ENCODE measurements at regions not wholly inside any gene's neighbourhood (a gene's known extent, or its start where the extent isn't known, plus 50 kb on each side); places are given as distances from the start of the nearest gene placed in this dataset.

DNA sequence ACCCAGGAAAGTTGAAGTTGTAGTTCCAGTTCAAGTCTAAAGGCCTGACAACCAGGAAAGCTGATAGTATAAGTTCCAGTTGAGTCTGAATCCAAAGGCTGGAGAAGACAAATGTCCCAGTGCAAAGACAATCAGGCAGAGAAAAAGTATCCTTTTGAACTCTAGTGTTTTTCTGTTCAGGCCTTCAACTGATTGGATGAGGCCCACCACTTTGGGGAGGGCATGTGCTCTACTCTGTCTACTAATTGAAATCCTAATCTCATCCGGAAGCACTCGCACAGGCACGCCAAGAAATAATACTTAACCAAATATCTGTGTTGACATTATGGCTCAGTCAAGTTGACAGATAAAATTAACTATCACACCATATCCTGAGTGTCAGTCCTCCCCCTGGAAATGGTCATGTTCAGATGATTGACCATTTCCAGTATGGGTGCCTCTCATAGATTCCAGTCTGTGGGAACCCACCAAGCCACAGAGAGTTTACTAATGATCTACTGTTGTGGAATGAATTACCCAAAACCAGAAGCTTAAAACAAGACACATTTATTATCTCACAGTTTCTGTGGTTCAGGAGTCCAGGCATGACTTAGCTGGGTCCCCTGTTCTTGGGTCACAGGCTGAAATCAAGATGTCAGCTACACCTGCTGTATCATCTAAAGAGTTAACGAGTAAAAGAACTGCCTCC is 296.3 kb upstream of the ZP4 start:
- DNase-seq (ENCODE audit: low read depth) = no peak

DNA sequence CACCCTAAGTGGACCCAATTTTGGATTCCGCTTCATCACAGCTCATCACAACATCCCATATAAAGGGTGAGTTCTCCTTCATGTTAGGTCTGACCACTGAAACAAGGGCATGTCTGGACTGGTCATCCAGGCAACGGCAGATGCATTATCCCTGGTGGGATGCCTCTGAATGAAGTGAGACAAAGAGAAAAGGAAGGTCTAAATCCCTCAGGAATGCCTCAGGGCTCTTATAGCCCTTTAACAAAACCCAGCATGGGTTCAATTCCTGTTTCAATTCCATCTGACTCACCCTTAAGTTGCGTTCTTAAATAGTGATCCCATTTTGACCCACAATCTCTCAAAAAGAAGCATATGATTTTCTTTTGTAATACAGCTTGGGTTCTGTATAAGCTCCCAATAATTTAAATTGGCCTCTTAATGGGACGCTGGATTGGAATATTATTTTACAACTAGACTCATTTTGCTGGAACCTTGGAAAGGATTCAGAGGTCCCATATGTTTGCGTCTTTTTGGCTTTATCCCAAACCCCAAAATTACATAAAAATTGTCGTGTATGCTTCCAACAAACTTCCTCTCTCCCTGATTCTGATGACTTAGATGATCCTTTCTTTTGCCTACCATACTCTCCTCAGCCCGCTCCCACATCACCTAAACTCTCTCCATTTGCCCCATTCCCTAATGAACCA is 287.4 kb upstream of the ZP4 start:
- no peak for DNase-seq (ENCODE audit: low read depth)

- no peak for DNase-seq (ENCODE audit: low read depth)
Observed at GRCh38 chr1:238177351-238177750, 286.6 kb upstream of the ZP4 start.

DNA sequence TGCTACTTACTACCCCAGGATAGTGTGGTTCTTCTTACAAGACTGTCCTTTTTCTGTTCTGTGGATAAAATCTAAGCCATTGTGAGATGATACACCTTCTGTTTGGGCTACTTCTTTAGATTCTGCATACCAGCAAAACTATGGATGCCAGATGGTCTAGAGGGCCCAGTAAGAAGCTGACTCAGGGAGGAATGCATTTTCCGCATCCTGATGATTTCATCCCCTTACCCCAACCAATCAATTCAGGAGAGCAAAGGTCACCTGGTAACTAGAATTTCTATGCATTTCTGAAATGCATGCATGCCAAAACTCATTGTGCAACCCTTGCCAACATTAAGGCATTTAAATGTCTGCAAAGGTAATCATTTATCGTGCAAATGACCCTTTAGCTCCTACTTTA is 285.7 kb upstream of the ZP4 start:
- no peak for DNase-seq (ENCODE audit: low read depth)

DNA sequence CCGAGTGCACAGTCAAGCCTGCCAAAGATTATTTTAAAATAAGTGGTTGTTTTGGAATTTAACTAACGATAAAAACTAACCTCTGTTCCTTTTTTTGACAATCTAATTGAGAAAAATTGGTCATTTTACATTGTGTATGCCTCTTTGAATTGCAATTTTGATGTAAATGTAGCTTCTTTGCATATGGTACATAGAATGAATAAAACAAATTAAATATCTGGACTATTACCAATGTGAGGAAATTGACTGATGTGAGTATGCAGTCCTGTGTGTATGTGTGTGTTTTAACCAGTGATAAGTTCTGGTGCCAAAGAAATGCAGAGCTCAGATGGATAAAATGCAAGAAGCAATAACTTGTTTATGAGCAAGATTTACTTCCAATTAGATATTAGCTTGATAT is 281.3 kb upstream of the ZP4 start:
- no peak for DNase-seq (ENCODE audit: low read depth)

DNA sequence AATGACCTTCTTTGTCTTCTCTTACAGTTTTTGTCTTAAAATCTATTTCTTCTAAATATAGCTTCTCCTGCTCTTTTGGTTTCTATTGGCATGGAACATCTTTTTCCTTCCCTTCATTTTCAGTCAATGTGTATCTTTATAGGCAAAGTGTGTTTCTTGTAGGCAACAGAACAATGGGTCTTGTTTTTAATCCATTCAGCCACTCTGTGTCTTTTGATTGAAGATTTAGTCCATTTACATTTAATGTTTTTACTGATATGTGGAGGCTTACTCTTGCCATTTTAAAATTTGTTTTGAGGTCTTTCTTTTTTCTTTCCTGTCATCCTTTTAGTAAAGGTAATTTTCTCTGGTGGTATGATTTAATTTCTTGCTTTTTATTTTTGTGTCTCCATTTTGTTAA is 271.2 kb upstream of the ZP4 start:
- DNase-seq (ENCODE audit: low read depth) = no peak

- no peak for DNase-seq (ENCODE audit: low read depth)
Observed at GRCh38 chr1:238153939-238154338, 263.2 kb upstream of the ZP4 start.

- DNase-seq (ENCODE audit: low read depth) = no peak
Observed at GRCh38 chr1:238153253-238153652, 262.5 kb upstream of the ZP4 start.

DNA sequence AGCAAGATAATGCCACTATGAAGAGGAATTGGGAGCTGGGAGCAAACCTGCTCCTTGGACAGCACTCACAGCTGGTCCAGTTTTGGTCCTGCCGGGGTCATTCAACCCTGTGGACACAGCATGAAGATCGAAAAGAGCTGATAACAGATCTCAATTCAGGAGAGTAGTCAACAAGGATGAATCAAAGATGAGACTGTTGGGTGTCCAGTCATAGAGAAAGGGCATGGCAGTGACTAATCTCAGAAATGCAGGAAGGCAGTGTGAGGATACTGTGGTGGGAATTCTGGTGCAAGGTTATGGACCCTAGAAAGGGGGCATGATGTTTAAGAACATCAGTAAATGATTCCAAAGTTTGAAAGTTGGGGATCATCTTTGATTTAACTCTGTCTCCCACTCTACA is 261.4 kb upstream of the ZP4 start:
- DNase-seq (ENCODE audit: low read depth) = no peak

GRCh38 chr1:238143038-238143437 is 252.3 kb upstream of the ZP4 start:
- DNase-seq (ENCODE audit: low read depth) = no peak

- DNase-seq (ENCODE audit: low read depth) = no peak
Observed at GRCh38 chr1:238141353-238141752, 250.6 kb upstream of the ZP4 start.

DNA sequence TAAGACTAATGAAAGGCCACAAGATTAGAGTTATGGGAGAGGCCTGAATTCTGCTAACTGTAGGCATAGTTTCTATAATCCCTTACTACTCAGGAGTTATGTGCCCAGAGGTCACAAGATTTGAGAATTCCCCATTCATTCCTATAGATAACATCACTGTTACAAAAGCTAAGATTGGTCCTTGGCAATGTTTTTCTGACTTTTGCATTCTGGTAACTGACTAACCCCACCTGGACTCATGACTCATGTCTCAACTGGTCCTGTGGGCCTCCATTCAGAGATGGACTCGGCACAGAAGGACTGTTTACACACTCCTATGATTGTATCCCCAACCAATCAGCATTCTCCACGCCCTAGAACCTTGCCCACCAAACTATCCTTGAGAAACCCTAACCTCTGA is 249.0 kb upstream of the ZP4 start:
- DNase-seq (ENCODE audit: low read depth) = no peak

DNA sequence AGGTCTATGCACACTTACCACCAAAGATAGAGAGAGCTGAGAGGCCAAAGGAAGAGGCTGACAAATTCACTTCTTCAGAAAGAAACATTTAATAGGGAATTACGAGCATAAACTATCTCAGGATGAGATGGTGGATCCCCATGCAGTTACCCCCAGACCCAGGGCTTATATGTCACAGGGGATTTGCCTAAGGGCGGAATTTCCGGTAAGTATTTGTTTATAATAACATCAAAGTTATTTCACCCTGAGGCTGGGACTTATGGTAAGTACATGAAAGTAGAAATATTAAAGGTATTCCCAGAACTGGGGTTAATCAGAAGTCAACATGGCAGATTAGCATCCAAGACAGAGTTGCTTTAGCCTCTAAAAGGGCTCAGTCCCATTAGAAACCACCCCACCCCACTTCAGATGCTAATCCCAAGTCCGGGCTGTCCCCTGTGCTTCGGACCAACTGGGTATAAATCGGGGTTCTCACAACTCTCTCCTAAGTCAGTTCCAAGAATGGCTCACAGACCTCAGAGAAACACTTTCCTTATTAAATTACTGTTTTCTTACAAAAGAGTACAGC is 247.4 kb upstream of the ZP4 start:
- no peak for DNase-seq (ENCODE audit: low read depth)

- DNase-seq (ENCODE audit: low read depth) = no peak
Observed at GRCh38 chr1:238135708-238136664, 245.3 kb upstream of the ZP4 start.

DNA sequence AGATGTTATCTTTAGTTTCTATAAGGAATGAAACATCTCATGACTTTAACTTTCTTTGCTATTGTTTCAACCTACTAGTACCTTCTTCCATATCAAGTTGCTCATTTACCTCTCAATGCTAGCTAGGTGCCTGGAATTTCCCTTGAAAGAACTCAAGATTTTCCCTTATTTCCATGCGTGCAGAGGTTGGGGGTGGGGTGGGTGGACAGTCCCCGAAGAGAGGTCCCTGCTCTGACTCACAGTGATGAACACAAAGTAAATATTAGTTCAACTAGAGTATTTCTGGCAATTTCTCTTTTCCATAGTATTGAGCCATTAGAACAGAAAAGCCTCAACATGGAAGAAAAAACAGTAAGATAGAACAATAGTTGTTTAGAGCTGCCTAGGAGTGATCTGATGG is 239.0 kb upstream of the ZP4 start:
- no peak for DNase-seq (ENCODE audit: low read depth)

- no peak for DNase-seq (ENCODE audit: low read depth)
Observed at GRCh38 chr1:238123201-238123600, 232.5 kb upstream of the ZP4 start.

DNA sequence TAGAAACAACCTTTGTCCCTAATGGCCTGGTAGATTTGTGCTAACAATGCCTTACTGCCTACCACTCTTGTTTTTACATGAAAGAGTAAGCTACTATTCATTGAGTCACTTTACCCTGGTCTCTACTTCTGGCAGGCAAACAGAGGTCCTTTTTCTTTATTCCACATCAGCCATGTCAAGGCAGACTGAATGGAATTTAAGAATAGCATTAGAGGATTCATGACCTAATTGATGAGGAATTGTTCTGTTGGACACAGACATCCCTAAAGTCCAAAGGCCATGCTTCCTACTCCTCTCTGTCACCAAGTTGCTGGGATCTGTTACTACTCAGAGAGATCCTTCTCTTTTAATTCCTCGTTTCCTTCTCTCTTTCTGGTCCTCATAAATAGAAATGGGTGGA is 229.1 kb upstream of the ZP4 start:
- no peak for DNase-seq (ENCODE audit: low read depth)

DNA sequence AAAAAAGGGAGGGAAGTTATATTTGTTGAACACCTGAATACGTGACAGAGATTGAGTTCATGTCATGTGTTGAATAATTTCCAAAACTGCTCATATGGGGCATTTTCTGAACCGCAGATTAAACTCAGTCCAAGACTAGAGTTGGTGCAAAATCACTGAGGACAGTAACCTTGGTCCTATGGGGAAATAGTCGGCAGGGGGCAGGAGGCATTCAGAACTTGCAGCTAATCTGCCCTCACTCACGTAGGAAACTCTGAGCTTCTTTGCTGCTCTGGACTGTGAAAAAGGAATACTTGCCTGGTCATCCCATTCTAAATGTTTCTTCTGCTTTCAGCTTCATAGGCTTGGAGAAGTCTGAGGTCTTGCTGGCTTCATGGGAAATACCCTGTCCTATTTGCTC is 228.3 kb upstream of the ZP4 start:
- no peak for DNase-seq (ENCODE audit: low read depth)

- no peak for DNase-seq (ENCODE audit: low read depth)
Observed at GRCh38 chr1:238115852-238116251, 225.1 kb upstream of the ZP4 start.

GRCh38 chr1:238112952-238113621 is 222.4 kb upstream of the ZP4 start:
- no peak for DNase-seq (ENCODE audit: low read depth)

GRCh38 chr1:238111516-238111915 is 220.8 kb upstream of the ZP4 start:
- DNase-seq (ENCODE audit: low read depth) = no peak

GRCh38 chr1:238111081-238111480 is 220.4 kb upstream of the ZP4 start:
- no peak for DNase-seq (ENCODE audit: low read depth)

Measured in stimulated activated CD8-positive, alpha-beta memory T cell treated with anti-CD3 and anti-CD28 coated beads, Interleukin-7, amount 100 ng/mL, for 24 hours (primary cell).